ENCODE measurements at regions not wholly inside any gene's neighbourhood (a gene's known extent, or its start where the extent isn't known, plus 50 kb on each side); places are given as distances from the start of the nearest gene placed in this dataset.

DNA sequence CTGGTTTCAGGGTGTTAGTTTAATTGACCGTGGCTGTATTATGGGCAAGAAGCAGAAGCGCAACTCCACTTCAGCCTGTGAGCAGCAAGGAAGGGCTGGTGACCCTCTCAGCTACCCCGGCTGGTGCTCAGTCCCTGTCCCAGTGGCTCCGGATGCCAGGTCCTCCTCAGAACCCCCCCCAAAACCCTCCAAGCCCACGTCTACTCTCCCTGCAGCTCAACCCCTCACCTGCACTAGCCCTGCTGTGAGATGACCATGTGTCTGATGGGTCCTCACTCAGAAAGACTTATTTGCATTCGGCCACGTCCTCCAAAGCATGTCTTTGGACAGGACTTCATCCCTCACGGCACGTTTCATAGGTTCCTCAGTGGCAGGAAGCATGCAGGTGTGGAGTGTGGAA lies 119.7 kb upstream of the ALKAL2 start:
- POLR2A ChIA-PET, result no interaction called here
- H3K9ac ChIP-seq (replicated peaks; ENCODE audit: extremely low read depth, insufficient read depth, low read length), result no peak overlapping the region
- no peaks in the 10 kb centered on the region for H3K4me1 ChIP-seq (ENCODE audit: control insufficient read depth, extremely low read depth, insufficient read depth, low read length)
- dilution Hi-C loops (cut with MboI; ENCODE audit: extremely low pct_ligation_motif_present, low sequenced_read_pairs), result no loop called here
- intact Hi-C loops (cut with micrococcal nuclease), result no loop called here
- no peaks in the 10 kb centered on the region for H3K79me2 ChIP-seq (ENCODE audit: control insufficient read depth, insufficient read depth, low read length)
- no peaks in the 10 kb centered on the region for H4K20me1 ChIP-seq (replicated peaks; ENCODE audit: control insufficient read depth, extremely low read depth, insufficient read depth, low read length)
- CTCF ChIA-PET, result no interaction called here
- H3K27me3 ChIP-seq (ENCODE audit: control insufficient read depth in 2 of 2, insufficient read depth in 2 of 2, low read length in 2 of 2), result no peaks in the 10 kb centered on the region
- no TSS peak for BruUV-seq (replicated peaks)
- DNase-seq (ENCODE audit: low read depth, low spot score) (no peak), FAIRE-seq (no peak)
- peaks cover 4% of the 10 kb centered on the region for H3K9me3 ChIP-seq (replicated peaks; ENCODE audit: control insufficient read depth, insufficient read depth, low read length)
- H3K4me3 ChIP-seq (replicated peaks in 1 of 3; ENCODE audit: insufficient read depth in 1 of 3, low read depth in 1 of 3, low read length in 3 of 3), result no peak overlapping the region
- no peaks in the 10 kb centered on the region for H3K36me3 ChIP-seq (ENCODE audit: control insufficient read depth in 2 of 2, extremely low read depth in 1 of 2, insufficient read depth in 2 of 2, low read length in 2 of 2)
- H3K9me1 ChIP-seq (replicated peaks; ENCODE audit: control insufficient read depth, extremely low read depth, insufficient read depth, low read length), result no peaks in the 10 kb centered on the region
- no peak overlapping the region for H3K4me2 ChIP-seq (ENCODE audit: insufficient read depth, low read length)
- no peak overlapping the region for H3K27ac ChIP-seq (ENCODE audit: insufficient read depth, low read depth, low read length)
- no peak overlapping the region for H2AFZ ChIP-seq (ENCODE audit: low read depth, low read length)
- TF ChIP-seq FOS (IDR thresholded peaks at IDR 0.05; ENCODE audit: borderline replicate concordance, insufficient read depth, low read length) (no peak), MYC (IDR thresholded peaks at IDR 0.05; ENCODE audit: low read depth, low read length) (no peak), EZH2 (IDR thresholded peaks at IDR 0.05; ENCODE audit: borderline replicate concordance, low read depth, low read length, severe bottlenecking) (no peak), GATA2 (IDR thresholded peaks at IDR 0.05; ENCODE audit: insufficient read depth, insufficient read length, low read depth, low read length) (no peak), JUN (IDR thresholded peaks at IDR 0.05; ENCODE audit: borderline replicate concordance, insufficient read depth, insufficient read length, low read depth) (no peak), POLR2A (IDR thresholded peaks at IDR 0.05; ENCODE audit: low read depth, low read length) (no peak), POLR2AphosphoS5 (IDR thresholded peaks at IDR 0.05; ENCODE audit: insufficient read depth, low read depth, low read length) (no peak)
- TF ChIP-seq, protein P1, sequence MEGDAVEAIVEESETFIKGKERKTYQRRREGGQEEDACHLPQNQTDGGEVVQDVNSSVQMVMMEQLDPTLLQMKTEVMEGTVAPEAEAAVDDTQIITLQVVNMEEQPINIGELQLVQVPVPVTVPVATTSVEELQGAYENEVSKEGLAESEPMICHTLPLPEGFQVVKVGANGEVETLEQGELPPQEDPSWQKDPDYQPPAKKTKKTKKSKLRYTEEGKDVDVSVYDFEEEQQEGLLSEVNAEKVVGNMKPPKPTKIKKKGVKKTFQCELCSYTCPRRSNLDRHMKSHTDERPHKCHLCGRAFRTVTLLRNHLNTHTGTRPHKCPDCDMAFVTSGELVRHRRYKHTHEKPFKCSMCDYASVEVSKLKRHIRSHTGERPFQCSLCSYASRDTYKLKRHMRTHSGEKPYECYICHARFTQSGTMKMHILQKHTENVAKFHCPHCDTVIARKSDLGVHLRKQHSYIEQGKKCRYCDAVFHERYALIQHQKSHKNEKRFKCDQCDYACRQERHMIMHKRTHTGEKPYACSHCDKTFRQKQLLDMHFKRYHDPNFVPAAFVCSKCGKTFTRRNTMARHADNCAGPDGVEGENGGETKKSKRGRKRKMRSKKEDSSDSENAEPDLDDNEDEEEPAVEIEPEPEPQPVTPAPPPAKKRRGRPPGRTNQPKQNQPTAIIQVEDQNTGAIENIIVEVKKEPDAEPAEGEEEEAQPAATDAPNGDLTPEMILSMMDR (IDR thresholded peaks at IDR 0.05; ENCODE audit: extremely low read depth in 1 of 2, insufficient read depth in 1 of 2, low read depth in 1 of 2, low read length in 2 of 2), result no peak
- TF ChIP-seq, protein P2, sequence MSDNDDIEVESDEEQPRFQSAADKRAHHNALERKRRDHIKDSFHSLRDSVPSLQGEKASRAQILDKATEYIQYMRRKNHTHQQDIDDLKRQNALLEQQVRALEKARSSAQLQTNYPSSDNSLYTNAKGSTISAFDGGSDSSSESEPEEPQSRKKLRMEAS (IDR thresholded peaks at IDR 0.05; ENCODE audit: insufficient read depth, insufficient read length), result no peak

Data from endothelial cell of umbilical vein (primary cell).